Progenitor cell of endocrine pancreas (in vitro differentiated cells): ENCODE measurements at regions not wholly inside any gene's neighbourhood (a gene's known extent, or its start where the extent isn't known, plus 50 kb on each side); places are given as distances from the start of the nearest gene placed in this dataset.

ENCODE experiments used
- DNase-seq: peaks from one replicate; pipeline ENCODE4 v3.0.0; 2021; ENCODE audit warnings: low spot score; ENCODE audit not compliant: unreplicated experiment
- H3K27ac Mint-ChIP-seq: 2 replicates; pipeline ENCODE4 v1.8.0; 2021; ENCODE audit warnings: mild to moderate bottlenecking, moderate library complexity, mixed read lengths
- H3K27me3 Mint-ChIP-seq: 2 replicates; pipeline ENCODE4 v1.8.0; 2021; ENCODE audit warnings: mixed read lengths
- H3K36me3 Mint-ChIP-seq: 2 replicates; pipeline ENCODE4 v1.8.0; 2022; ENCODE audit warnings: mixed read lengths; ENCODE audit not compliant: insufficient read depth
- H3K4me1 Mint-ChIP-seq: 2 replicates; pipeline ENCODE4 v1.8.0; 2021; ENCODE audit warnings: low read depth, mixed read lengths
- H3K4me3 Mint-ChIP-seq: 2 replicates; pipeline ENCODE4 v1.8.0; 2021; ENCODE audit warnings: low read depth, mild to moderate bottlenecking, moderate library complexity, mixed read lengths
- H3K9me3 Mint-ChIP-seq: 2 replicates; pipeline ENCODE4 v1.8.0; 2021; ENCODE audit warnings: low read depth, mixed read lengths
- TF ChIP-seq, protein P1 (sequence below): fragments of 200-600 bp; sonication (generic); IDR thresholded peaks from one replicate; pipeline ENCODE4 v1.5.0; 2021; ENCODE audit warnings: antibody characterized with exemption, mild to moderate bottlenecking; ENCODE audit not compliant: unreplicated experiment

GRCh38 chr14:22484632-22485031 is 104.4 kb downstream of the DAD1 start:
- Mint-ChIP-seq H3K4me3 (no peak overlapping the region), H3K27me3 (peaks cover 15% of the 10 kb centered on the region), H3K9me3 (no peaks in the 10 kb centered on the region), H3K4me1 (peaks cover 59% of the 10 kb centered on the region), H3K27ac (no peak overlapping the region), H3K36me3 (no peaks in the 10 kb centered on the region)
- TF ChIP-seq, protein P1, sequence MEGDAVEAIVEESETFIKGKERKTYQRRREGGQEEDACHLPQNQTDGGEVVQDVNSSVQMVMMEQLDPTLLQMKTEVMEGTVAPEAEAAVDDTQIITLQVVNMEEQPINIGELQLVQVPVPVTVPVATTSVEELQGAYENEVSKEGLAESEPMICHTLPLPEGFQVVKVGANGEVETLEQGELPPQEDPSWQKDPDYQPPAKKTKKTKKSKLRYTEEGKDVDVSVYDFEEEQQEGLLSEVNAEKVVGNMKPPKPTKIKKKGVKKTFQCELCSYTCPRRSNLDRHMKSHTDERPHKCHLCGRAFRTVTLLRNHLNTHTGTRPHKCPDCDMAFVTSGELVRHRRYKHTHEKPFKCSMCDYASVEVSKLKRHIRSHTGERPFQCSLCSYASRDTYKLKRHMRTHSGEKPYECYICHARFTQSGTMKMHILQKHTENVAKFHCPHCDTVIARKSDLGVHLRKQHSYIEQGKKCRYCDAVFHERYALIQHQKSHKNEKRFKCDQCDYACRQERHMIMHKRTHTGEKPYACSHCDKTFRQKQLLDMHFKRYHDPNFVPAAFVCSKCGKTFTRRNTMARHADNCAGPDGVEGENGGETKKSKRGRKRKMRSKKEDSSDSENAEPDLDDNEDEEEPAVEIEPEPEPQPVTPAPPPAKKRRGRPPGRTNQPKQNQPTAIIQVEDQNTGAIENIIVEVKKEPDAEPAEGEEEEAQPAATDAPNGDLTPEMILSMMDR: no peak
- DNase-seq: no peak

GRCh38 chr14:22483863-22484593 is 105.0 kb downstream of the DAD1 start:
- Mint-ChIP-seq H3K4me3 (no peak overlapping the region), H3K36me3 (no peaks in the 10 kb centered on the region), H3K4me1 (peaks cover 56% of the 10 kb centered on the region), H3K27ac (no peak overlapping the region), H3K27me3 (peaks cover 17% of the 10 kb centered on the region), H3K9me3 (no peaks in the 10 kb centered on the region)
- no peak for DNase-seq
- TF ChIP-seq, protein P1: no peak

- no peak for DNase-seq
- TF ChIP-seq, protein P1: no peak
- H3K27me3 Mint-ChIP-seq: peaks cover 17% of the 10 kb centered on the region
- no peak overlapping the region for H3K27ac Mint-ChIP-seq
- no peaks in the 10 kb centered on the region for H3K9me3 Mint-ChIP-seq
- H3K4me1 Mint-ChIP-seq: peaks cover 47% of the 10 kb centered on the region
- no peaks in the 10 kb centered on the region for H3K36me3 Mint-ChIP-seq
- H3K4me3 Mint-ChIP-seq: no peak overlapping the region
Observed at GRCh38 chr14:22482782-22483553, 106.1 kb downstream of the DAD1 start.

DNA sequence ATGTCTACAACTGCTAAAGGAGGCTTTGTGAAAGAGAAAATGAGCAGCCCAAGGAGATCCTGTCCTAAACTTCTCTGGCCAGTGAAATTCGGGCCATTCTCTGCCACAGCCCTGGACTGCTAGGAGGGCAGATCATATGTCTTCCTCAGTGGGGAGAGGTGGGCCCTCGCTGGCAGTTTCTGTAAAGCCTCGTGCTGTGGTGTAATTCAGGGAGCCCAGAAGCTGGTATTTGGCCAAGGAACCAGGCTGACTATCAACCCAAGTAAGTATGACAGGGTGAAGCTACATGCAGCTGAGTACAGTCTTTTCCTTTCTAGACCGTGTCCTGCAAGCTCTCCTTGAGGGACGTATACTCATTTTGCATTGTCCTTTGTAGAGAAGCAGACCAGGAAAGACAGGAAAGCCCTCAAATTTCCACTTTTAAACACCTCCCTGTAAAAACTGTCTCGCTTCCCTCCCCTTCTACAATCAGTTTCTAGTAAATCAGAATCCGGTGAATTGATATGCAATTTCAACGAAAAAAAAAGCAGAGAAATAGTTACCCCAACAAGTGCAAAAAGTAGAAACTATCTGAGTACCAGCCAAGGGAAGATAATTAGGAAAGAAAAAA is 106.8 kb downstream of the DAD1 start:
- TF ChIP-seq, protein P1: no peak
- H3K36me3 Mint-ChIP-seq: no peaks in the 10 kb centered on the region
- peaks cover 17% of the 10 kb centered on the region for H3K27me3 Mint-ChIP-seq
- no peak overlapping the region for H3K27ac Mint-ChIP-seq
- no peaks in the 10 kb centered on the region for H3K9me3 Mint-ChIP-seq
- DNase-seq: no peak
- H3K4me1 Mint-ChIP-seq: peaks cover 39% of the 10 kb centered on the region
- H3K4me3 Mint-ChIP-seq: no peak overlapping the region

DNA sequence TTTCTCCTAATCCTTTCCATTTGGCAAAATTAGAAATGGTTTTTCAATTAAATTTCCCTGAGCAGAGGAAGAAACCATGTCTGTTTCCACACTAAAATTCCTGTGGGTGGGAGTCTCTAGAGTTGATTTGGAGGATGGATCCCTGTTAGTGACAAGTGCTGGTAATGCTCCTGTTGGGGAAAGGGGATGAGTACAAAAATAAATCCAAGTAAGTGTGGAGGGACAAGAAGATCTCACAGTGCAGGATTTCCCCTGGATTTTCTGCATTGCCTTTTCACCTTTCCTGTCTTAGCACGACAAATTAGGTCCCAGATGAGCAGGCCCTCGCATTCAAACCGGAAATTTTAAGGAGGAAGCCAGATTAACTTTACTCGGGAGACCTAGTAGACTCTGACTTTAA is 107.5 kb downstream of the DAD1 start:
- Mint-ChIP-seq H3K27ac (no peak overlapping the region), H3K9me3 (no peaks in the 10 kb centered on the region), H3K27me3 (peaks cover 21% of the 10 kb centered on the region), H3K36me3 (no peaks in the 10 kb centered on the region), H3K4me1 (peaks cover 33% of the 10 kb centered on the region), H3K4me3 (no peak overlapping the region)
- TF ChIP-seq, protein P1: no peak
- no peak for DNase-seq
